NCI-H2029 (cell line): ENCODE measurements at regions not wholly inside any gene's neighbourhood (a gene's known extent, or its start where the extent isn't known, plus 50 kb on each side); places are given as distances from the start of the nearest gene placed in this dataset.
A peak's percentile ranks its signal among the peaks of the same experiment; 100 is the strongest.
"Not testable (repeated sequence)": the region's sequence is repeated elsewhere in the genome, so short reads cannot be mapped to it uniquely, and the experiment has no call there.

Source experiments
- DNase-seq: peaks from one replicate; lab custom pipeline; 2025; lab: John Stamatoyannopoulos, UW

- no peak for DNase-seq
These were observed 51.2 kb upstream of the LBX1 start for GRCh38 chr10:101280511-101280910.

GRCh38 chr10:101280921-101281320 lies 51.7 kb upstream of the LBX1 start:
- not testable (repeated sequence) for DNase-seq

GRCh38 chr10:101282947-101283346 lies 53.7 kb upstream of the LBX1 start:
- DNase-seq: no peak

- no peak for DNase-seq
These were observed 54.5 kb upstream of the LBX1 start for GRCh38 chr10:101283762-101284100.

- no peak for DNase-seq
These were observed 55.0 kb upstream of the LBX1 start for GRCh38 chr10:101284101-101284743.

GRCh38 chr10:101284744-101285463 lies 55.6 kb upstream of the LBX1 start:
- no peak for DNase-seq

GRCh38 chr10:101285519-101286070 lies 56.3 kb upstream of the LBX1 start:
- peak; percentile 22 for DNase-seq

- DNase-seq: no peak
These were observed 57.2 kb upstream of the LBX1 start for GRCh38 chr10:101286248-101287046.

GRCh38 chr10:101287183-101287996 lies 58.1 kb upstream of the LBX1 start:
- DNase-seq: no peak

GRCh38 chr10:101287997-101288635 lies 58.9 kb upstream of the LBX1 start:
- DNase-seq: no peak

- DNase-seq: no peak
These were observed 60.3 kb upstream of the LBX1 start for GRCh38 chr10:101289541-101289940.

- no peak for DNase-seq
These were observed 61.2 kb upstream of the LBX1 start for GRCh38 chr10:101290431-101290830.

GRCh38 chr10:101290881-101291280 lies 61.6 kb upstream of the LBX1 start:
- no peak for DNase-seq

GRCh38 chr10:101291331-101292193 lies 62.3 kb upstream of the LBX1 start:
- DNase-seq: no peak

- no peak for DNase-seq
These were observed 61.6 kb upstream of the BTRC start for GRCh38 chr10:101292194-101293006.

GRCh38 chr10:101293007-101293723 lies 60.8 kb upstream of the BTRC start:
- DNase-seq: no peak

- no peak for DNase-seq
These were observed 59.9 kb upstream of the BTRC start for GRCh38 chr10:101294109-101294508.

- DNase-seq: no peak
These were observed 58.7 kb upstream of the BTRC start for GRCh38 chr10:101295261-101295660.
